GM21528 (cell line): ENCODE measurements at regions not wholly inside any gene's neighbourhood (a gene's known extent, or its start where the extent isn't known, plus 50 kb on each side); places are given as distances from the start of the nearest gene placed in this dataset.
"Not testable (repeated sequence)": the region's sequence is repeated elsewhere in the genome, so short reads cannot be mapped to it uniquely, and the experiment has no call there.

Source experiments
- ATAC-seq: cut with Tn5 transposase; IDR thresholded peaks from one replicate; pipeline ENCODE4 v1.9.1; 2021; ENCODE audit warnings: mild to moderate bottlenecking, moderate library complexity; ENCODE audit not compliant: unreplicated experiment, low FRiP score

- ATAC-seq, result no peak
Observed at GRCh38 chr3:24683090-24683489, 188.4 kb upstream of the THRB start.

GRCh38 chr3:24683633-24684384 lies 189.2 kb upstream of the THRB start:
- ATAC-seq, result no peak

GRCh38 chr3:24684506-24685023 lies 189.9 kb upstream of the THRB start:
- ATAC-seq, result no peak

- ATAC-seq, result no peak
Observed at GRCh38 chr3:24686808-24687207, 192.2 kb upstream of the THRB start.

- ATAC-seq, result no peak
Observed at GRCh38 chr3:24687671-24688070, 193.0 kb upstream of the THRB start.

- ATAC-seq, result no peak
Observed at GRCh38 chr3:24688446-24689148, 193.9 kb upstream of the THRB start.

- ATAC-seq, result no peak
Observed at GRCh38 chr3:24689353-24689752, 194.7 kb upstream of the THRB start.

- ATAC-seq, result no peak
Observed at GRCh38 chr3:24690777-24691176, 196.1 kb upstream of the THRB start.

- not testable (repeated sequence) for ATAC-seq
Observed at GRCh38 chr3:24699078-24699477, 204.4 kb upstream of the THRB start.

GRCh38 chr3:24704496-24704895 lies 209.8 kb upstream of the THRB start:
- ATAC-seq, result no peak

- ATAC-seq, result no peak
Observed at GRCh38 chr3:24707936-24708335, 213.3 kb upstream of the THRB start.

- ATAC-seq, result no peak
Observed at GRCh38 chr3:24709956-24710355, 215.3 kb upstream of the THRB start.

GRCh38 chr3:24713516-24713915 lies 218.9 kb upstream of the THRB start:
- no peak for ATAC-seq

- ATAC-seq, result no peak
Observed at GRCh38 chr3:24714436-24714835, 219.8 kb upstream of the THRB start.

GRCh38 chr3:24715171-24715792 lies 220.6 kb upstream of the THRB start:
- ATAC-seq, result no peak

- ATAC-seq, result no peak
Observed at GRCh38 chr3:24722087-24722486, 227.4 kb upstream of the THRB start.

- ATAC-seq, result no peak
Observed at GRCh38 chr3:24725514-24726255, 231.0 kb upstream of the THRB start.

- no peak for ATAC-seq
Observed at GRCh38 chr3:24726423-24726822, 231.8 kb upstream of the THRB start.

- no peak for ATAC-seq
Observed at GRCh38 chr3:24730173-24730572, 235.5 kb upstream of the THRB start.

GRCh38 chr3:24734019-24734418 lies 239.4 kb upstream of the THRB start:
- ATAC-seq, result no peak

GRCh38 chr3:24736701-24737100 lies 242.1 kb upstream of the THRB start:
- ATAC-seq, result no peak
